ENCODE measurements at regions not wholly inside any gene's neighbourhood (a gene's known extent, or its start where the extent isn't known, plus 50 kb on each side); places are given as distances from the start of the nearest gene placed in this dataset.

DNA sequence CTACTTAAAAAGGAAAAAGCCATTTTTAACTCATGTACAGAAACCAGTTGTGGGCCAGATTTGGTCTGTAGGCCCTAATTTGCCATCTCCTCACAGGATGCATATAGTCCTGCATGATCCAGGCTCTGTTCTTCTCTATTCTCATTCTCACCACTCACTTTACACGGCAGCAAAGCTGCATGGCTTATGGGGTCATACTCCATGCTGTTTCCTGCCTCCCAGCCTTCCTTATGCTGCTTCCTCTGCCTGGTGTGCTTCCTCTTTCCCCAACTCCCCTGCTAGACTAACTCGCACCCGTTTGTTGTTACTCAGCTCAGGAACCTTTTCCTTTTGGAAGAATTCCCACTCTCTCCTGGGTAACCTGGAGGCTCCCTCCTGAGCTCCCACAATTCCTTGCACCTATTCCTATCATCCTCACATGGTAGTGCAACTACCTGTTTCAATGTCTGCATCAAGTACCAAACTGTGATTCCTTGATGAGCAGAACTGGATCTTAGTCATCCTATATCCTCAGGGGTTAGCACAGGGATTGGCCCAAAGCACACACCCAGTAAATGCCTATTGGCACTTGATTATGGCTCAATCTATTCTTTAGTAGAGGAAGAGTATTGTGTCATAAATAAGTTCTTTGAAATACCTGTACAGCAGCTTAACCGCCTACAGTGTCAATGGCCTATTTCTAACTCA lies 172.1 kb upstream of the MITF start:
- no peak for DNase-seq

DNA sequence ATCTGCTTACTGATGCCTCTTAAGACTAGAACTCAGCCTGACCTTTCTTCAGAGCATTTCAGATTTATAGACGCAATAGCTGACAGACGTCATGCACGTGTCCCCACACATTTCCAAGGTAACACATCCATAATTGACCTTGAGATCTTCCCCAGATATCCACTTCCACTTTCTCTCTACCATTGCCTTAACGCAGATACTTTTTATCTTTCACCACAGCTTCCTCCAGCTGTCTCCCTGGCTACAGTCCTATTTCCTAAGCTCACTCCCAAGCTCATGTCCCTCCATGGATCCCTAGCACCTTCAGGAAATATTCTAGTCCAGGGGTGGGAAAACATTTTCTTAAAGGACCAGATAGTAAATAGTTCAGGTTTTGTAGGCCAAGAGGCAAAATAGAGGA lies 173.0 kb upstream of the MITF start:
- DNase-seq = no peak

DNA sequence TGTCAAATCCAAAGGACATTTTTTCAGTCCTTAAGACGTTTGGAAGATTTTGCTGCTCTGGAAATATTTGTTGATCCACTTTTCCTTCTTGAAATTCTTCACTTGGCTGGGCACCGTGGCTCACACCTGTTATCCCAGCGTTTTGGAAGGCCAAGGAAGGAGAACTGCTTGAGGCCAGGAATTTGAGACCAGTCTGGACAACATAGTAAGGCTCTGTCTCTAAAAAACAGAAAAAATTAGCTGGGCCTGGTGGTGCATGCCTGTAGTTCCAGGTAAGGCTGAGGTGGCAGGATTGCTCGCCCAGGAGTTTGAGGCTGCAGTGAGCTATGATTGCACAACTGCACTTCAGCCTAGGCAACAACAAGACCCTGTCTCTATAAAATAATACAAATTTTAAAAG lies 173.9 kb upstream of the MITF start:
- DNase-seq = no peak

DNA sequence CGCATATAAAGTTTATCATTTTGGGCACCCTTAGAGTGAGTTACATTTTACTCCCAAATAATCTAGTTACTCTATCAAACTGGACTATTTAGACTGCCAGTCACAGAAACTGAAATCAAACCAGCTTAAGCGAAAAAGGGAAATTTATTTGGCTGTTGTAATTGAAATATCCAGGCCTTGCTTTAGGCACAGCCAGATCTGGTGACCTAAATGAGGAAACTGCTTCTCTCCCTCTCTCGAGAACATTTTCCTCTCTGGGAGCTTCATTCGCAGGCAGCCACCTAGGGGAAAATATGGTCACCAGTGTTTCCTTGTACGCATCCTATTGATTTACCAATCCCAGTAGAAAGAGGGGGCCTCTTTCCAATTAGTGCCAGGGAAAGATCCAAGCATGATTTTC lies 175.3 kb upstream of the MITF start:
- no peak for DNase-seq

DNA sequence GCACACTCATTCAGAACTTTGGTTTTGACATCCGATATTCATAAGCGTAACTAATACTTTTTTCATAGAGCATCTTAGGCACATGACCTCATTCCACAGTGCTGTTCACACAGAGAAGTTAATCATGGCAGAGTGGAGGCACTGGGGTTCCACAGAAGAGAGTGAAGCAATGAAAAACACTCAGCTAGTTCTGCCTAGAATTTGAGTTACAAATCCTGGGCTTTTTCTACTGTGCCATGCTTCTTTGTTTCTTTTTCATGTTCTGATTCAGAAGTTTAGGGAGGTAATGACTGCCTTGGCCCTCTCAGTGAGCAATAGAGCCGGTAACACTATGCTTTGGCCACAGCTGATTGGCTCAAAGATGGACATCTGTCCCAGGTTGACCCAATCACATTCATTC lies 176.1 kb upstream of the MITF start:
- DNase-seq = no peak

DNA sequence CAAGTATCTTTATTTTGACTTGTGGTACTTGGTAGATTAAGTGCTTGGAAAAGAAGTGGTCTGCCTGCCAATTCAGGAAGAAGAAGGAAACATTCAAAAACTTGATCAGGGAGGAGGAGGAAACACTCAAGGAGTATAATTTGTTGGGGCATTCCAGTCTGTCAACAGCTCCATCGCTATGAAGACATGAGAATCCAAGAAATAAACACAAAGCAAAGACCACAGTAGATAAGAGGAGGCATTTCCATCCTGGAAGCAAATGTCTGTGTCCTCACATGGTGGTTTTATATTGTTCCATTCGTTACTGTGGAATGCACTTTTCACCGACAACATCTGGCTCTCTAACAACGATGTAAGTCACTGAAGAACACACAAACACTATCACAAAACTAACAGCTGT lies 176.1 kb upstream of the FRMD4B start:
- no peak for DNase-seq

DNA sequence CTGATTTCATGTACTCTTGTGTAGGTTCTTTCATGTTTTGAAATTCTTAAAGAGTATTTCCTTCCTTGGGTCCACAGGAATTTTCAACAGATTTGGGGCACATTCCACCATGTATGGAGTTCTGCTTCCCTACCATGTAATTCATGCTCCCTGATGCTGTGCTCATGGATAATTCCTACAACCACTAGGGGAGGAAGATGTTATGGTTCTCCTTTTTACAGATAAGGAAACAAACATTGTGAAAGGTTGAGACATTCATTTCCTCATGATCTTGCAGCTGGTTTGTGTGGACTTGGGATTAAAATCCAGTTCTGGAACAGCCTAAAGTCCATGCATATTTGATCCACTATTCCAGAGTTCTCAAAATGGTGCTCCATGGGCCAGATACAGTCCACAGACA lies 174.9 kb upstream of the FRMD4B start:
- DNase-seq = no peak

DNA sequence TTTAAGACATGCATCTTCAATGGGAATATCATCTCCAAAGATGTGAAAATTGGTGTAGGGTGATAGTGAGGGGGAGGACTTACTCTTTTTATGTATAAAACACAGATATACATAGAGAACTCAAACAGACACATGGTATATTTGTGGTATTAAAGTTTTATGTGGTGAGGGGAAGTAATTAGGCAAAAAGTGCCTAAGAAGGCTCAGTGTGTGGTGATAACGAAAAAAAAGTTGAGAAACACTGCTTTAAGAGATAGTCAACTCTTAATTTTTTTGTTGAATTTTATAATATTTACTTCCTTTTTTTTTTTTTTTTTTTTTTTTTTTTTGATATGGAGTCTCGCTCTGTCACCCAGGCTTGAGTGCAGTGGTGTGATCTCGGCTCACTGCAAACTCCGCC lies 174.2 kb upstream of the FRMD4B start:
- no peak for DNase-seq

DNA sequence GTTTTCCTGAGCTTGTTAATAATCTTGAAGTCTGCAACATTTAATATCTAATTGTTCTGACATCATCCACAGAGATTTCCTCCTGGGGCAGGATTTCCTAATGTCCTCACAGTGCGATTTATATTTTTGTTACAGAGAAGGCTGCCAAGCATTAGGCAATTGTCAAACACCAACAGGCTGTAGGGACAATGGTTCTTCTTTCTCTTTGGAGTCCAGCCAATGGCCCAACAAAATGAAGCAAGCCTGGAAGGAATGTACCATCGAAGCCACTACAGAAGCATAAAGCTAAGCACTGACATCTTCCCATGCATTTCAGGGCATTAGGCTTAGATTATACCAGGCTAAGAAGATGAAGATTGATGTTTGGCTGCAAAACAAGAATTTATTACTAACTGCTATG lies 173.0 kb upstream of the FRMD4B start:
- no peak for DNase-seq

DNA sequence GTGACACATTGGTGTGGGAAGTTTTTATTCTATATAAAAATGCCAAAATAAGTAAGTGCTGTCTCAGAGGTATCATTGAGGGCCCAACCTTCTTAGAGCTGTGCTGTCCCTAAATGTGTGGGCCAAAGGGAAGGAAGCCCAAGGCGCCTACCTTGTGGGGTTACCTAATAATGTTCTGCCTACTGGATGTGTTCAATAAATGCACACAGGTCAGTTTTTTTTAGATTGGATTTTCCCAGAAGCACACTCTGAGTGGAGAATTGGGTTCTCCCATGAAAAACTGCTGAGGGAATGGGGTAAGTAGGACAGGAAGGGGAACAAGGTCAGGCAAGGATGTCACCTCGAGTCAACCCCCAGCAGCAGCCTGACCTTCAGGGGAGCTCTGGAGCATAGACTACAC lies 168.7 kb upstream of the FRMD4B start:
- DNase-seq = no peak

DNA sequence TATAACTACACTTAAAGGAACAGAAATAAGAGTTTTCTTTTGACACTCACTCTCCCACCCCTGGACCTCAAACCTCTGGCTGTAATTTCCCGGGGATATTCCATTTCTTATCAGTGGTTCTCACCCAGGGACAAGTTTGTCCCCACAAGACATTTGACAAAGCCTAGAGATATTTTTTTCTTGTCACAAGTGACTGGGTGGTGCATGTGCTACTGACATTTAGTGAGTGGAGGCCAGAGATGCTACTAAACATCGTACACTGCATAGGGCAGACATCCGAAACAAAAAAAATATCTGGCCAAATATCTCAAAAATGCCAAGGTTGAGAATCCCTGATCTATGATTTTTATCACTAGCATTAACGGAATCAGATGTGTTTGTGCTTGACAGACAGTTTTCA lies 168.0 kb upstream of the FRMD4B start:
- DNase-seq = no peak

DNA sequence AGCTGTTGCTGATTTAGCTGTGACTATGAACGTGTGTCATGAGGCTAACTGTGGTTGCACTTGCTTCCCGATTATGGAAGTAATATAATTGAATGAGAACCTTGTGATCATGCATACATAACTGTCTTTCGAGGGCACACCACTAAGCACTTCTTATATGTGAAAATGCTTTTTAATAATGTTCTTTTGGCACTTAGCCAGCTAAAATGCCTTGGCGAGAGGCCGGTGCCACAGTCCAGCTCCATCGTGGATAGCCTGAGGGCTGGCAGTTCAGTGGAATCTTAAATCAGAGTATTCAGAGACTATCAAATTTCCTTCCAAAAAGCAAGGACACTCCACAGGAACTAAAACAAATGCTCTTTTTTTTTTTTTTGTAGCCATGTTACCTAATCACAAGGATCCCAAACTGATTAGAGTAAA lies 161.6 kb upstream of the FRMD4B start:
- DNase-seq = no peak

DNA sequence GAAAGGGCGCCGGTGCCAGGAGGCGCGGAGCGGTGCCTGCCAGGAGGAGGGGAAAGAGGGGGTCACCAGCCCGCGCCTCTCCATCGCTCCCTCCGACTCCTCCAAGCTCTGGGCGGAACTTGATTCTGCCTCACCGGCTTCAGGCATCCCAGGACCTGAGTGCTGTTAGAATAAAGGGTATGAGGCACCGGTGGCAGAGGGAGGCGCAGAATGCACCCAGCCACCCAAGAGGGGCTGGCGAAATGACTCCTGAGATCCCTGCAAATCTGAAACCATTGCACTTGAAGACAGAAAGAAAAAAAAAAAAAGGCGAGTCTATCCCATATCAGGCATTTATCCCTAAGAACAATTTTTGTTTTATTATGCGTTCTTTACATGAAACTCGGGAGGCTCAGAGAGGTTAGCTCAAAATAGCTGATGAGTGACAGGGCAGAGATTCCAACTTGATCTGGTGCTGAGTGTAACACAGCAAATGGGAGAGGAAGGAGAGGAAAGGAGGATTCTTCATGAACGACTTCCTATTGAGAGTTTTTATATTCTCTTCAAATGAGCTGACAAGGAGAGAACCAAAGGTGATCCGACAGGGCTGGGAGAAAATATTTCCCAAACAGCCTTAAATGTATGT lies 157.0 kb upstream of the FRMD4B start:
- no peak for DNase-seq

DNA sequence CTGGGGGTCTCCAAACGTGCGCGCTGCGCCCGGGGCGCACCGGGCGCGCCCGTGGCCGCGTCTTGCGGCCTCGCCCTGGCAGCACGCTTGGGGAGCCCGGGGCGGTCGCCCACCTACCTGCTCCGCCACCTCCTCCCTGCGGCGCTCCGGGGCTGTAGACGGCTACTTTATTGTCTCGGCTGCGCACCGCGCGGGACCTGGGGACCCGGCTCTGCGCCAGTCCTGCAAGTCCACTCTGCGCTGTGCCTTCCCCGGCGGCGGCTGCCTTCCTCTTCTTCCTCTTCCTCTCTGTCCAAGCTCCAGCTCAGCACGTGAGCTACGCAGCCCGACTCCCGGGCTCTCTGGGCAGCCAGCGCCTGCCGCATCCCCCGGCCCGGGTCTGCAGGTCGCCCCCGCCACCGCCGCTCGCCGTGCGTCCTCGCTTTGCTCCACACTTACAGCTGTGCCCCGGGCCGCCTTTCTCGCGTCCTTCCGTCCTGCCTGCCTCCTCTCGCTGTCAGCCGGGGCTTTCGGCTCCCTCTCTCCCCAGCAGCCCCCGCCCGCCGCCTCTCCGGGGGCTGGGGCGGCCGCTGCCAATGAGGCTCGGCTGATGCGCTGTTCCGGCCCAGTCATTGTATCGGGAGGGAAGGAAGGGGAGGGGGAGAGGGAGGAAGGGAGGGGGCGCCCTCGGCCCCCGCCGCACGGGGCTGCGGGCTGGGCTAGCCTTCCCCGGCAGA lies 156.4 kb upstream of the FRMD4B start:
- DNase-seq = no peak

DNA sequence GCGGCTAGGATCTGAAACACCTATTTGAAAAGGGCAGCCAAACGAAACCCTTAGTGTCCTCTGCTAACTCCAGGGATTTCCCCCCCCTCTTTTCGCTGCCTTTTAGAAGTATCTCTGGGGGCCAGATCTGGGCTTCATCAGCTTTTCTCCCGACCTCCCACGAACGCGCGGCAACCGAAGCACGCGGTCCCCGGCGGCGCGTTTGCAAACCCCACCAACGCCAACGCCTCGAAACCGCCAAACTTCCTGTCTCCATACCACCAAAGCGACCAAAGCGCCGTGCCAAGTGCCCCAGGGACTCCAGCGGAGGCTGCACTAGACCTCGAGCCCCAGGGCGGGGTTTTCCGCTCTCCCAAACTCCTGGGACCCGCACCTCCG lies 155.8 kb upstream of the FRMD4B start:
- DNase-seq = no peak

DNA sequence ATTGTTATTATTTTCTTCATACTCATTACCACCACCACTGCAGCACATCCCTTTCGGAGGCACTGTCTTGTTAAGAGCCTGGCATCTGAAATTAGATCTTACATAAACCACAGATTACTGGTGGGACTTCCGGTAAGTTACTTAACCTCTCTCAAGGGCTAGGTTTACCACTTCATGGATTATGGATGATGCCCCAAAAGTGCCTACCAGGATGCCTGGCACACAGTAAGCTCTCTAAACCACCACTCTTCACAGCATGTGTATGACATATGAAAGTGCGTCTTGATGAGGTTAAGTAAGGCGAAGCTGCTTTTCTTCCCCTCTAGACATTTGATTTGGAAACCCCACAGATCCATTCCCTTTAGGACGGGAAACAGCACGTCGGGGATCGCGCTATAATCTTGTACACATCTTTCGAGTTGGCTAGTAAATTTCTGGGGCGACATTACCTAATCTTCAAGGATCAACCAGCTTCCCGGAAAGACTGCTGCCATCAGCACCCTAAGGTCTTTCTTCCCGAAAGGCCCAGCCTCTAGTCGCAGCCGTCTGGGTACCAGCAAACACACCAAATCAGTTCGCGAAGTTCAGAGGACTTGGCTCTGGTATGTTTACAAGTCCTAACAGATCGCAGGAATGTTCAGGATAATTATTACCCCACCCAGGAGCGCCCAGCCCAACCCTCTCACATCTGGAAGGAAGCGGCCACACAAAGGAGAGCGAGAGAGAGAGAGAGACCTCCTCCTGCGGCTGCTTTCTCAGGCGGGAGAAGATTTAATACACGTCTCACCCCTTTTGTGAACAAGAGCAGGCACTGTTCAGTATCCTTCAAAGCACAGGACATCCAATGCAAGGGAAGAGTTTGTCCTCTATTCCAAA lies 155.1 kb upstream of the FRMD4B start:
- DNase-seq = no peak

DNA sequence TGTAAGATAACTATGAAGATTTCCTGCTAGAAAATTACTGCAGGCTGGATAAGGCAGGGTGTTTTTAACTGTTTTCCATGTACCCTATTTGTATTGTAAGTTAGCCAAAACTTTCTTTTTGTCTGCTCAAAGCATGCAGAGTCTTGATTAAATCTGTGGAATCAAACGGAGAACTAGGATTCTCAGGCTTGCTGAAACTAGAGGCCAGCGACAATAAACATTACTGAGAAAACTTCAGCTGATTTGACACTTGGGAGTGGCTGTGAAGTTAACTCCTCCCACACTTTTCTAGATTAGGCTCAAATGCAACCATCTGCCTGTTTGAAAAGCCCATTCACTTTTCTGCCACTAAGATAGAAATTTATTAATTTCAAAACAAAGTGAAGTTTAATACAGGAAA lies 153.2 kb upstream of the FRMD4B start:
- no peak for DNase-seq

DNA sequence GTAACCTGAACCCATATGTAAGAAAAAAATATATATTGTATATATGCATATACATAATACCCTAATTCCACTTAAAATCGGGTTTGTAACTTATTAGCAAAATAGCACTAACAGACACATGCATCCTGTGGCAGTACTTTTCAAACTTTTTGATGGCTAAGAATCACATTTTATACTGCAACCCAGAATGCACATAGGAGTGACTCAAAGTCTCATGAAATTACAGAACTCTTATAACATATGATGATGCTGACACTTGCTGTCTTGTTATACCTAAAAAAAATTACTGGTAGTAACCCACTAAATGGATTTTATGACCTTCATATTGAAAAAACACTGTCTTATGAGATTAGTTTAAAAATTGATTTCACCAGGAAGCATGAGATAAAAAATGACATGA lies 152.4 kb upstream of the FRMD4B start:
- DNase-seq = no peak

DNA sequence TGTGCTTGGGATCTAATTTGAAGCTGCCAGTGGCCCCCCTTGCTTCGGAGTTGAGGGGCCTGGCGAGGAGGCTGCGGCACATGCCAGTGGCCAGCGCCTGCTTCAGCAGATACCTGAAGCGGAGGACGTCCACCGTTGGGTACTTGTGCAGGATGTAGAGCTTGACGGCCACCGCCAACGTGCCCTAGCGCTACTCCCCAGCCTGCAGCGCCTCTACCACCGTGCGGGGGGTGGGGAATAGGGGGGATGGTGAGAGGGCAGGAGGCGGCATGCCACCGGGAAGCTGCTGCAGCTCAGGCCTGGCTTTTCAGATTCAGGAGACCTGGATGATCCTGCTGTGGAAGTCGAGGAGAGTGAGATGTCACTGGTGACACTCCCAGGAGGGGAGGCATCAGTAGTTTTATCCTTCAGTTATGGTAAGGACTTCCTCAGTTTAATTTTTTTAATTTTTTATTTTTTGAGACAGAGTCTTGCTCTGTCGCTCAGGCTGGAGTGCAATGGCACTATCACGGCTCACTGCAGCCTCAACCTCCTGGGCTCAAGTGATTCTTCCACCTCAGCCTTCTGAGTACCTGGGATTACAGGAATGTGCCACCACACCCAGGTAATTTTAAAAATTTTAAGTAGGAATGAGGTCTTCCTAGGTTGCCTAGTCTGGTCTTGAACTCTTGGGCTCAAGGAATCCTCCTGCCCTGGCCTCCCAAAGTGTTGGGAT lies 150.6 kb upstream of the FRMD4B start:
- DNase-seq = no peak

DNA sequence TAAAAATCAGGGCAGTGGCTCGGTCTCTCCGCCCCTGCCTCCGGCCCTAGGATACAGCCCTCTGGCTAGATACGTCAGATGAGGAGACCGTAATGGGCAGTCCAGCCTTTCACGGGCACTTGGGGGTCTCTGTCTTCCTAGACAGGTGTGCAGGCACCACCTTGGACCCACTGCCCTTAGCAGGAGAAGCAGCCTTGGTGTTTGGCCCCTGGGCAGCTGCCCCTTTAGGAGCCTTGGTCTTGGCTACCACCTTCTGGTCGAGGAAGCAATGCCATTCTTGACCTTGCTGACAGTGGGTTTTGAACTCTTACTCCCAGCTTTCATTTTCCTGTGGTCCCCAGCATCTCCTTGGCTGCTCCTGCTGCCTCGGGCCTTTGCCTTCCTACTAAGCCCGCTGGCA lies 149.7 kb upstream of the FRMD4B start:
- DNase-seq = no peak

DNA sequence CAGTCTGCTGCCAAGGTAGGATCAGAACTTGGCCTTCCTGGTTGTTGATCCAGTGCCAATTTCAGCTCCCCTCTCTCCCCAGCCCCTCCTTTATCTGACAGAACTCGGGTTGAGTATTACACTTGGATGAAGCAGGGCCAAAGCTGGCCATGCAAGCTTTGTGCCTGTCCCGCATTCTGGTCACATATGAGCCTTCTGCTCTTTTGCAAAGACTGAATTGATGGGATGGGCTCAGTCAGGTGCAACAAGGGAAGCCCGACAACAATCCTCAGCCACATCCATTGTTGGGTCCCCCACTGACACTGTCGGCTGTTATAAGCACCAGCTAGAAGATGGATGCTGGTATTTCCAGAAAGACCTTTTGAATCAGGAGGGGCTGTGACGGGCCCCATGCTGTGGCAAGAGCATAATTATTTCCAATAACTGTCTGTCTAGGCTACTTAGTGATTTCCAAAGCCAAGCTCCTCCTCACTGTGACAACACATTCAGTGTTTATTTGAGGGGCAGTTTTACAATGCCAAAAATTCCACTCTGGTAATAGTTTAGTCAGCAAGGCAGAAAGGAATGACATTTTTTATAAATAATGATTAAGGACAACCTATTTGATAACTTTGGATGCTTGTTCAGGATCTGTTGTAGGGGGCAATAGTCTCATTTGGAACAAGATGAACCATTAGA lies 146.8 kb upstream of the FRMD4B start:
- no peak for DNase-seq

Measured in stimulated activated CD4-positive, alpha-beta T cell treated with anti-CD3 and anti-CD28 coated beads, Interleukin-2, amount 100 ng/mL, for 48 hours (primary cell).